Spleen (tissue), 7 donors: ENCODE measurements at regions not wholly inside any gene's neighbourhood (a gene's known extent, or its start where the extent isn't known, plus 50 kb on each side); places are given as distances from the start of the nearest gene placed in this dataset.

Experiments
- CTCF ChIP-seq, 11 experiments: fragments of 200-600 bp in 7 of 11; fragments of 450-650 bp in 4 of 11; sonication (generic) in 4 of 11; IDR thresholded peaks in 8 of 11; conservative IDR thresholded peaks in 3 of 11; 1 replicate in 7 of 11; 2 replicates in 4 of 11; pipeline versions ENCODE4 v1.4.0 to v1.8.0; 2016 to 2021; ENCODE audit warnings: antibody characterized with exemption in 11 of 11, inconsistent platforms in 4 of 11, mild to moderate bottlenecking in 1 of 11
- POLR2A ChIP-seq, 3 donors: fragments of 450-650 bp; IDR thresholded peaks; one replicate each; pipeline ENCODE4 v1.5.1; 2017; ENCODE audit warnings: antibody characterized with exemption in 3 of 3, mild to moderate bottlenecking in 1 of 3
- POLR2AphosphoS5 ChIP-seq, 3 donors: sonication (generic); formaldehyde crosslinking; IDR thresholded peaks; one replicate each; pipeline ENCODE4 v1.5.1; 2017; ENCODE audit warnings: antibody characterized with exemption in 3 of 3
- donor health status: DM: no; HTN: no; CAD: no; lungs with moderate emphysema.
- donor health status: DM: no; HTN: no; CAD: no.
- donor health status: DM: no; HTN: no; CAD: no.

GRCh38 chr5:133849116-133849515, 119.3 kb downstream of the C5orf15 start:
- TF ChIP-seq POLR2A (IDR thresholded peaks at IDR 0.05) (no peak), CTCF (IDR thresholded peaks at IDR 0.05 in 8 of 11, conservative IDR thresholded peaks at IDR 0.05 in 3 of 11) (no peak), POLR2AphosphoS5 (IDR thresholded peaks at IDR 0.05) (no peak)
